NCI-H2227 (cell line): ENCODE measurements at regions not wholly inside any gene's neighbourhood (a gene's known extent, or its start where the extent isn't known, plus 50 kb on each side); places are given as distances from the start of the nearest gene placed in this dataset.

Experiments used
- DNase-seq: peaks from one replicate; lab custom pipeline; 2025; ENCODE audit not compliant: unreplicated experiment; lab: John Stamatoyannopoulos, UW

GRCh38 chr21:19908390-19908789 lies 1089.8 kb upstream of the NCAM2 start:
- DNase-seq = no peak

GRCh38 chr21:19914028-19914427 lies 1084.2 kb upstream of the NCAM2 start:
- DNase-seq = no peak

- DNase-seq = no peak
Measured at GRCh38 chr21:19921211-19921610, 1077.0 kb upstream of the NCAM2 start.

- no peak for DNase-seq
Measured at GRCh38 chr21:19922122-19922521, 1076.1 kb upstream of the NCAM2 start.

- DNase-seq = no peak
Measured at GRCh38 chr21:19935467-19935866, 1062.7 kb upstream of the NCAM2 start.

GRCh38 chr21:19937619-19938018 lies 1060.6 kb upstream of the NCAM2 start:
- DNase-seq = no peak

- no peak for DNase-seq
Measured at GRCh38 chr21:19941626-19942025, 1056.6 kb upstream of the NCAM2 start.

- no peak for DNase-seq
Measured at GRCh38 chr21:19950347-19950746, 1047.9 kb upstream of the NCAM2 start.

- DNase-seq = no peak
Measured at GRCh38 chr21:19969156-19969555, 1029.1 kb upstream of the NCAM2 start.

- DNase-seq = no peak
Measured at GRCh38 chr21:19981938-19982337, 1016.3 kb upstream of the NCAM2 start.

GRCh38 chr21:19986396-19986795 lies 1011.8 kb upstream of the NCAM2 start:
- no peak for DNase-seq

- DNase-seq = no peak
Measured at GRCh38 chr21:19987671-19988070, 1010.5 kb upstream of the NCAM2 start.

GRCh38 chr21:19992540-19992939 lies 1005.7 kb upstream of the NCAM2 start:
- DNase-seq = no peak

- DNase-seq = no peak
Measured at GRCh38 chr21:19993268-19993667, 1004.9 kb upstream of the NCAM2 start.

- DNase-seq = no peak
Measured at GRCh38 chr21:19995253-19995652, 1003.0 kb upstream of the NCAM2 start.

- no peak for DNase-seq
Measured at GRCh38 chr21:19998453-19998852, 999.8 kb upstream of the NCAM2 start.

GRCh38 chr21:19999369-20000272 lies 998.6 kb upstream of the NCAM2 start:
- no peak for DNase-seq

- DNase-seq = no peak
Measured at GRCh38 chr21:20004367-20004766, 993.8 kb upstream of the NCAM2 start.

- DNase-seq = no peak
Measured at GRCh38 chr21:20010691-20011200, 987.5 kb upstream of the NCAM2 start.

- no peak for DNase-seq
Measured at GRCh38 chr21:20013851-20014250, 984.4 kb upstream of the NCAM2 start.

GRCh38 chr21:20016435-20017005 lies 981.7 kb upstream of the NCAM2 start:
- no peak for DNase-seq

- no peak for DNase-seq
Measured at GRCh38 chr21:20020026-20020425, 978.2 kb upstream of the NCAM2 start.
